ENCODE measurements at regions not wholly inside any gene's neighbourhood (a gene's known extent, or its start where the extent isn't known, plus 50 kb on each side); places are given as distances from the start of the nearest gene placed in this dataset.

DNA sequence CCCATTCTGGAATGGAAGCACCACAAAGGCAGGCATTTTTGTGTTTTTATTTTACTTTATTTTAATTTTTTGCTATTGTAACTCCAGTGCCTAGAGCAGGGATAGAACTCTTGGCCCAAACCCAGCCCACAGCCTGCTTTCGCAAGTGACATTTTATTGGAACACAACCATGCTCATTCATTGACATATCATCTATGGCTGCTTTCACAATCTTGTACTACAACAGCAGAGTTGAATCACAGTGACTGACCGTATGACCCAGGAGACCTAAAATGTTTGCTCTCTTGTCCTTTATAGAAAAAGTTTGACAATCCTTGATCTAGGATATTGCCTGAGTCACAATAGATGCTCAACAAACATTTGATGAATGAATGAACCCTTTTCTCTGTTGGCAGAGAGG, 83.9 kb upstream of the ATP1A1 start:
- no peak for TF ChIP-seq ZNF134 (CRISPR knock-in tag; conservative IDR thresholded peaks at IDR 0.05)
- TF ChIP-seq, protein P1, sequence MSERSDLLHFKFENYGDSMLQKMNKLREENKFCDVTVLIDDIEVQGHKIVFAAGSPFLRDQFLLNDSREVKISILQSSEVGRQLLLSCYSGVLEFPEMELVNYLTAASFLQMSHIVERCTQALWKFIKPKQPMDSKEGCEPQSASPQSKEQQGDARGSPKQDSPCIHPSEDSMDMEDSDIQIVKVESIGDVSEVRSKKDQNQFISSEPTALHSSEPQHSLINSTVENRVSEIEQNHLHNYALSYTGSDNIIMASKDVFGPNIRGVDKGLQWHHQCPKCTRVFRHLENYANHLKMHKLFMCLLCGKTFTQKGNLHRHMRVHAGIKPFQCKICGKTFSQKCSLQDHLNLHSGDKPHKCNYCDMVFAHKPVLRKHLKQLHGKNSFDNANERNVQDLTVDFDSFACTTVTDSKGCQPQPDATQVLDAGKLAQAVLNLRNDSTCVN (CRISPR knock-in tag; IDR thresholded peaks at IDR 0.05), result no peak
- TF ChIP-seq ATF7 (IDR thresholded peaks at IDR 0.05), result no peak
- TF ChIP-seq ZNF217 (CRISPR knock-in tag; IDR thresholded peaks at IDR 0.05), result no peak
- no peak for TF ChIP-seq ETV1 (tag; conservative IDR thresholded peaks at IDR 0.05; ENCODE audit: low read depth)
- TF ChIP-seq FOXP1 (CRISPR knock-in tag; IDR thresholded peaks at IDR 0.05), result no peak
- TF ChIP-seq, protein P2, sequence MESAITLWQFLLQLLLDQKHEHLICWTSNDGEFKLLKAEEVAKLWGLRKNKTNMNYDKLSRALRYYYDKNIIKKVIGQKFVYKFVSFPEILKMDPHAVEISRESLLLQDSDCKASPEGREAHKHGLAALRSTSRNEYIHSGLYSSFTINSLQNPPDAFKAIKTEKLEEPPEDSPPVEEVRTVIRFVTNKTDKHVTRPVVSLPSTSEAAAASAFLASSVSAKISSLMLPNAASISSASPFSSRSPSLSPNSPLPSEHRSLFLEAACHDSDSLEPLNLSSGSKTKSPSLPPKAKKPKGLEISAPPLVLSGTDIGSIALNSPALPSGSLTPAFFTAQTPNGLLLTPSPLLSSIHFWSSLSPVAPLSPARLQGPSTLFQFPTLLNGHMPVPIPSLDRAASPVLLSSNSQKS (CRISPR knock-in tag; IDR thresholded peaks at IDR 0.05), result no peak
- Histone ChIP-seq H3K27ac (ENCODE audit: extremely low read depth, low read depth, low read length) (no peak overlapping the region), H3K4me1 (replicated peaks in 1 of 2; ENCODE audit: control insufficient read depth in 2 of 2, insufficient read depth in 2 of 2, low read length in 2 of 2) (no peaks in the 10 kb centered on the region), H3K27me3 (ENCODE audit: control insufficient read depth in 2 of 2, insufficient read depth in 2 of 2, low read length in 2 of 2) (peaks cover 0 to 9% of the 10 kb centered on the region in 2 experiments; a peak in 3 of 5 replicates), H3K9ac (ENCODE audit: insufficient read depth in 1 of 2, low read depth in 2 of 2, low read length in 2 of 2) (no peak overlapping the region), H3K4me3 (no peak overlapping the region), H2AFZ (ENCODE audit: low read depth, low read length) (no peak overlapping the region), H3K4me2 (ENCODE audit: insufficient read depth, low read length) (no peak overlapping the region), H3K9me1 (ENCODE audit: control insufficient read depth, insufficient read depth, low read length) (no peaks in the 10 kb centered on the region), H3K9me3 (replicated peaks; ENCODE audit: control insufficient read depth, insufficient read depth, low read depth, low read length) (no peaks in the 10 kb centered on the region), H3K79me2 (ENCODE audit: control insufficient read depth, insufficient read depth, low read length) (no peaks in the 10 kb centered on the region), H4K20me1 (replicated peaks; ENCODE audit: control insufficient read depth, insufficient read depth, low read length) (no peaks in the 10 kb centered on the region), H3K36me3 (ENCODE audit: control insufficient read depth, insufficient read depth, low read length) (no peaks in the 10 kb centered on the region)
- intact Hi-C loops (cut with micrococcal nuclease) (no loop called here), in situ Hi-C loops (cut with MboI) (no loop called here)
- CTCF ChIA-PET (ENCODE audit: low intra/inter-chr PET ratio), result no interaction called here
- ATAC-seq (no peak), FAIRE-seq (no peak), DNase-seq (ENCODE audit: extremely low read depth in 1 of 4, low spot score in 3 of 4) (no peak)
- POLR2A ChIA-PET, result interaction anchor here (1.3 kb wide), 1 partner anchor 10 kb away, joined by 5 read pairs; no protein-coding TSS in a partner anchor
- BruUV-seq (replicated peaks), result no TSS peak
- 8% methylated on average over 2 of the region's 2 CpGs for WGBS (ENCODE audit: insufficient coverage, low coverage, missing lambda C conversion rate)

Measured in K562 (cell line).